ENCODE measurements at regions not wholly inside any gene's neighbourhood (a gene's known extent, or its start where the extent isn't known, plus 50 kb on each side); places are given as distances from the start of the nearest gene placed in this dataset.

- H2AFZ ChIP-seq (ENCODE audit: low read depth, low read length) = no peak overlapping the region
- WGBS (ENCODE audit: insufficient coverage, low coverage, missing lambda C conversion rate) = 0% methylated on average over 5 of the region's 10 CpGs
- FAIRE-seq (no peak), DNase-seq (ENCODE audit: extremely low read depth in 1 of 4, low spot score in 3 of 4) (no peak), ATAC-seq (no peak)
- no peak overlapping the region for H3K4me2 ChIP-seq (ENCODE audit: insufficient read depth, low read length)
- CTCF ChIA-PET (ENCODE audit: low intra/inter-chr PET ratio) = no interaction called here
- no peaks in the 10 kb centered on the region for H3K9me1 ChIP-seq (ENCODE audit: control insufficient read depth, insufficient read depth, low read length)
- H3K9ac ChIP-seq (ENCODE audit: insufficient read depth in 1 of 2, low read depth in 2 of 2, low read length in 2 of 2) = no peak overlapping the region
- POLR2A ChIA-PET = no interaction called here
- no peaks in the 10 kb centered on the region for H3K4me1 ChIP-seq (replicated peaks in 1 of 2; ENCODE audit: control insufficient read depth in 2 of 2, insufficient read depth in 2 of 2, low read length in 2 of 2)
- no peaks in the 10 kb centered on the region for H4K20me1 ChIP-seq (replicated peaks; ENCODE audit: control insufficient read depth, insufficient read depth, low read length)
- no peak for TF ChIP-seq TEAD2 (tag; IDR thresholded peaks at IDR 0.05)
- no peak for TF ChIP-seq ZNF785 (CRISPR knock-in tag; IDR thresholded peaks at IDR 0.05)
- H3K27me3 ChIP-seq (ENCODE audit: control insufficient read depth in 2 of 2, insufficient read depth in 2 of 2, low read length in 2 of 2) = no peaks in the 10 kb centered on the region
- H3K36me3 ChIP-seq (ENCODE audit: control insufficient read depth, insufficient read depth, low read length) = no peaks in the 10 kb centered on the region
- no peak overlapping the region for H3K4me3 ChIP-seq
- intact Hi-C loops (cut with micrococcal nuclease) (no loop called here), in situ Hi-C loops (cut with MboI) (no loop called here)
- no peaks in the 10 kb centered on the region for H3K79me2 ChIP-seq (ENCODE audit: control insufficient read depth, insufficient read depth, low read length)
- H3K27ac ChIP-seq (ENCODE audit: extremely low read depth, low read depth, low read length) = no peak overlapping the region
- no TSS peak for BruUV-seq (replicated peaks)
- no peaks in the 10 kb centered on the region for H3K9me3 ChIP-seq (replicated peaks; ENCODE audit: control insufficient read depth, insufficient read depth, low read depth, low read length)
These were observed 520.0 kb upstream of the C9orf72 start for GRCh38 chr9:28092981-28093936.

- no peak for DNase-seq (ENCODE audit: extremely low read depth in 1 of 4, low spot score in 3 of 4)
- FAIRE-seq = no peak
- BruUV-seq (replicated peaks) = no TSS peak
- intact Hi-C loops (cut with micrococcal nuclease) = no loop called here
- ChIA-PET CTCF (ENCODE audit: low intra/inter-chr PET ratio) (no interaction called here), POLR2A (no interaction called here)
- no peak for ATAC-seq
- Histone ChIP-seq H2AFZ (ENCODE audit: low read depth, low read length) (no peak overlapping the region), H3K4me3 (no peak overlapping the region), H3K9me3 (replicated peaks; ENCODE audit: control insufficient read depth, insufficient read depth, low read depth, low read length) (no peaks in the 10 kb centered on the region), H3K9ac (ENCODE audit: insufficient read depth in 1 of 2, low read depth in 2 of 2, low read length in 2 of 2) (no peak overlapping the region), H3K4me1 (replicated peaks in 1 of 2; ENCODE audit: control insufficient read depth in 2 of 2, insufficient read depth in 2 of 2, low read length in 2 of 2) (no peaks in the 10 kb centered on the region), H3K36me3 (ENCODE audit: control insufficient read depth, insufficient read depth, low read length) (no peaks in the 10 kb centered on the region), H3K4me2 (ENCODE audit: insufficient read depth, low read length) (no peak overlapping the region), H4K20me1 (replicated peaks; ENCODE audit: control insufficient read depth, insufficient read depth, low read length) (no peaks in the 10 kb centered on the region), H3K79me2 (ENCODE audit: control insufficient read depth, insufficient read depth, low read length) (no peaks in the 10 kb centered on the region), H3K9me1 (ENCODE audit: control insufficient read depth, insufficient read depth, low read length) (no peaks in the 10 kb centered on the region), H3K27ac (ENCODE audit: extremely low read depth, low read depth, low read length) (no peak overlapping the region), H3K27me3 (ENCODE audit: control insufficient read depth in 2 of 2, insufficient read depth in 2 of 2, low read length in 2 of 2) (no peaks in the 10 kb centered on the region)
- 0% methylated on average over 1 of the region's 3 CpGs for WGBS (ENCODE audit: insufficient coverage, low coverage, missing lambda C conversion rate)
- in situ Hi-C loops (cut with MboI) = no loop called here
- no peak for TF ChIP-seq TEAD4 (IDR thresholded peaks at IDR 0.05; ENCODE audit: low read length)
- no peak for TF ChIP-seq TEAD4 (CRISPR knock-in tag; IDR thresholded peaks at IDR 0.05; ENCODE audit: borderline replicate concordance)
- no peak for TF ChIP-seq CREM (IDR thresholded peaks at IDR 0.05; ENCODE audit: low read depth)
- TF ChIP-seq, protein P1, sequence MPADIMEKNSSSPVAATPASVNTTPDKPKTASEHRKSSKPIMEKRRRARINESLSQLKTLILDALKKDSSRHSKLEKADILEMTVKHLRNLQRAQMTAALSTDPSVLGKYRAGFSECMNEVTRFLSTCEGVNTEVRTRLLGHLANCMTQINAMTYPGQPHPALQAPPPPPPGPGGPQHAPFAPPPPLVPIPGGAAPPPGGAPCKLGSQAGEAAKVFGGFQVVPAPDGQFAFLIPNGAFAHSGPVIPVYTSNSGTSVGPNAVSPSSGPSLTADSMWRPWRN (IDR thresholded peaks at IDR 0.05; ENCODE audit: low read depth) = no peak
- TF ChIP-seq ZKSCAN1 (IDR thresholded peaks at IDR 0.05; ENCODE audit: low read depth, low read length) = no peak
- TF ChIP-seq, protein P2, sequence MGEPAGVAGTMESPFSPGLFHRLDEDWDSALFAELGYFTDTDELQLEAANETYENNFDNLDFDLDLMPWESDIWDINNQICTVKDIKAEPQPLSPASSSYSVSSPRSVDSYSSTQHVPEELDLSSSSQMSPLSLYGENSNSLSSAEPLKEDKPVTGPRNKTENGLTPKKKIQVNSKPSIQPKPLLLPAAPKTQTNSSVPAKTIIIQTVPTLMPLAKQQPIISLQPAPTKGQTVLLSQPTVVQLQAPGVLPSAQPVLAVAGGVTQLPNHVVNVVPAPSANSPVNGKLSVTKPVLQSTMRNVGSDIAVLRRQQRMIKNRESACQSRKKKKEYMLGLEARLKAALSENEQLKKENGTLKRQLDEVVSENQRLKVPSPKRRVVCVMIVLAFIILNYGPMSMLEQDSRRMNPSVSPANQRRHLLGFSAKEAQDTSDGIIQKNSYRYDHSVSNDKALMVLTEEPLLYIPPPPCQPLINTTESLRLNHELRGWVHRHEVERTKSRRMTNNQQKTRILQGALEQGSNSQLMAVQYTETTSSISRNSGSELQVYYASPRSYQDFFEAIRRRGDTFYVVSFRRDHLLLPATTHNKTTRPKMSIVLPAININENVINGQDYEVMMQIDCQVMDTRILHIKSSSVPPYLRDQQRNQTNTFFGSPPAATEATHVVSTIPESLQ (CRISPR knock-in tag; IDR thresholded peaks at IDR 0.05) = no peak
- TF ChIP-seq, protein P3, sequence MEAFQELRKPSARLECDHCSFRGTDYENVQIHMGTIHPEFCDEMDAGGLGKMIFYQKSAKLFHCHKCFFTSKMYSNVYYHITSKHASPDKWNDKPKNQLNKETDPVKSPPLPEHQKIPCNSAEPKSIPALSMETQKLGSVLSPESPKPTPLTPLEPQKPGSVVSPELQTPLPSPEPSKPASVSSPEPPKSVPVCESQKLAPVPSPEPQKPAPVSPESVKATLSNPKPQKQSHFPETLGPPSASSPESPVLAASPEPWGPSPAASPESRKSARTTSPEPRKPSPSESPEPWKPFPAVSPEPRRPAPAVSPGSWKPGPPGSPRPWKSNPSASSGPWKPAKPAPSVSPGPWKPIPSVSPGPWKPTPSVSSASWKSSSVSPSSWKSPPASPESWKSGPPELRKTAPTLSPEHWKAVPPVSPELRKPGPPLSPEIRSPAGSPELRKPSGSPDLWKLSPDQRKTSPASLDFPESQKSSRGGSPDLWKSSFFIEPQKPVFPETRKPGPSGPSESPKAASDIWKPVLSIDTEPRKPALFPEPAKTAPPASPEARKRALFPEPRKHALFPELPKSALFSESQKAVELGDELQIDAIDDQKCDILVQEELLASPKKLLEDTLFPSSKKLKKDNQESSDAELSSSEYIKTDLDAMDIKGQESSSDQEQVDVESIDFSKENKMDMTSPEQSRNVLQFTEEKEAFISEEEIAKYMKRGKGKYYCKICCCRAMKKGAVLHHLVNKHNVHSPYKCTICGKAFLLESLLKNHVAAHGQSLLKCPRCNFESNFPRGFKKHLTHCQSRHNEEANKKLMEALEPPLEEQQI (IDR thresholded peaks at IDR 0.05) = no peak
- TF ChIP-seq FIP1L1 (IDR thresholded peaks at IDR 0.05; ENCODE audit: low read depth, low read length, poor library complexity, severe bottlenecking) = no peak
These were observed 528.2 kb upstream of the C9orf72 start for GRCh38 chr9:28101509-28101908.

Measured in K562 (cell line).